KBM-7 (cell line): ENCODE measurements at regions not wholly inside any gene's neighbourhood (a gene's known extent, or its start where the extent isn't known, plus 50 kb on each side); places are given as distances from the start of the nearest gene placed in this dataset.
"Not testable (repeated sequence)": the region's sequence is repeated elsewhere in the genome, so short reads cannot be mapped to it uniquely, and the experiment has no call there.

Source experiments
- DNase-seq: peaks from one replicate; pipeline ENCODE4 v3.0.0-alpha.2; 2015
- in situ Hi-C: fragments of 300-500 bp; cut with MboI; formaldehyde crosslinking; loops from 2 replicates; pipeline ENCODE4 v1.14.3; 2020; ENCODE audit warnings: low sequenced_read_pairs, low pct_unique_long_range_greater_than_20kb, mixed read lengths

- in situ Hi-C loops = no loop called here
- DNase-seq = peak; percentile 68
These were observed 475.2 kb downstream of the HINT1 start for GRCh38 chr5:130689831-130690230.

DNA sequence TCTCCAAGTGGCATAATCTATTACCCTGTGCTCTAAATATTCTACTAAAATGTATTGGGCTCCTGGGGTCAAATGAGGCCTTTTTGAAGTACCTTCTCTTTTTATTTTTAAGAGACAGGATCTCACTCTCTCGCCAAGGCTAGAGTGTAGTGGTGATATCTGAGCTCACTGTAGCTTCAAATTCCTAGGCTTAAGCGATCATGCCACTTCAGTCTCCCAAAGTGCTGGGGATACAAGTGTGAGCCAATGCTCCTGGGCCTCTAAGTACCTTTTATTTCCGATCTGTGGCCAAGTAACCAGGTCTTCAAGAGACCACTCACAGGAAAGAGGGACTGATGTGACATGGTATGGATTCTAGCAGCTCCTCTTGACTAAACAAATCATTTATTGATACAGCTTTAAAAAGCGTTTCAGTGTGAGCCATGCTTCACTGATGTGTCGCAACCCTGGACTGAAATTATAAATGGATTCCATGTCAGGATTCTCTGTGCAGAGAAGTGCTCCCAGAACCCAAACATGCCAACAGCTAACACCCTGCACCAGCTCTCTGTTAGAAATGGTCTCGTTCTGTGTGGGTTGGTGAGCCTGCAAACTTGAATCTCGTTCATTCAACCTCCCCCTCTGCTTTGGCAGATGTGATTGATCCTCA, 477.8 kb downstream of the HINT1 start:
- in situ Hi-C loops = no loop called here
- DNase-seq = no peak

DNA sequence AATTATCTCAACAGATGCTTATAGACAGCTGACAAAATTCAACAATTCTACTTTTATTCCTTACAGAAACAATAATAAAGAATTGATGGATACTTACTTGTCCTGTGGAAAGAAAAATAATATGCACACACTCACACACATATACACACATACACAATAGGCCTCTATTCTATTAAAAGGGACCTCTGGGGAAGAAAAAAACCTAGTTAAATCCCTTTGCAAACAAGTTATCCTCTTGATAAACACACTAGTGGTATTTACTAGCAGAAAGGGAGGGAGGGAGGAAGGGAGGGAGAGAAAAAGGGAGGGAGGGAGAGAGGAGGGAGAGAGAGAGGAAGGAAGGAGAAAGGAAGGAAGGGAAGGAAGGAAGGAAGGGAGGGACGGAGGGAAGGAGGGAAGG, 486.4 kb downstream of the HINT1 start:
- DNase-seq = no peak
- in situ Hi-C loops = no loop called here

DNA sequence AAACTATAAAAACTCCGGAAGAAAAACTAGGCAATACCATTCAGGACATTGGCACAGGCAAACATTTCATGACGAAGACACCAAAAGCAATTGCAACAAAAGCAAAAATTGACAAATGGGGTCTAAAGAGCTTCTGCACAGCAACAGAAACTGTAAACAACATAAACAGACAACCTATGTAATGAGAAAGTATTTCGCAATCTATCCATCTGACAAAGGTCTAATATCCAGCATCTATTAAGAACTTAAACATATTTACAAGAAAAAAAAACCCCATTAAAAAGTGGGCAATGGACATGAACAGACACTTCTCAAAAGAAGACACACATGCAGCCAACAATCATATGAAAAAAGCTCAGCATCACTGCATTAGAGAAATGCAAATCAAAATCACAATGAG, 498.6 kb downstream of the HINT1 start:
- no peak for DNase-seq
- in situ Hi-C loops = no loop called here

DNA sequence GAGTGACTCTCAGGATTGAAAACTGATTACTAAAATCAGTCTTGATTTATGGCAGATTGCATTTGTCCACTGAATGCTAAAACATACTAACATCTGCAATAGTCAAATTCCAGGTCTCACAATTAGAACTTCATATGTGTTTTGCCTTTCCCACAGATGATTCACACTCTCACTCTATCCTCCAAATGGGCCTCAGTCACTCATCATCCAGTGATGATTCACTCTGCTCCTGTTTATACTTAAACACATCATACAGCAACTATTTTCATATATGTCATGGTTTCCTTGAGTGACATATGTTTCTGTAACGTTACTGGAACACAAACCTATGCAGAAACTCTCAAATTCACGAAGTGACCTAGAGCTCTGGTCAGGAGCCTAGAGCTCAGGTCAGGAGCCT, 512.9 kb downstream of the HINT1 start:
- in situ Hi-C loops = no loop called here
- DNase-seq = no peak

DNA sequence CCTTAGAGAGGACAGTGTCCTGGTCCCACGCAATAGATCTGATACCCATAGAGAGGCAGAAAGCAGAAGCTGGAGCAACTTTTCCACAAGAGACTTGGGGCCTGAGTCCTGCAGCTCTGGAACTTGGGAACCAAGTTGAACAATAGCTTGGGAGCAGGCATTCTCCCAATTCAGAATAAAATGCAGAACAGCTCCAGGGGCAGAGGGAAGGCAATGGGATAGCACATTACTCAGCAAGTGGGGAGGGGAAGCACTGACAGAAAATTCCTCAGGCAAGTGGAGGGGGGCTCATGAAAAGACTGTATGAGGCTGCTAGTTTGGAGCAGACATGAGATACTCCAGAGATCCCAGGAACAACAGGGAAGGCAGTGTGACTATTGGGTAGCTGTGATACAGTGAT, 513.6 kb downstream of the HINT1 start:
- in situ Hi-C loops = no loop called here
- DNase-seq = no peak

DNA sequence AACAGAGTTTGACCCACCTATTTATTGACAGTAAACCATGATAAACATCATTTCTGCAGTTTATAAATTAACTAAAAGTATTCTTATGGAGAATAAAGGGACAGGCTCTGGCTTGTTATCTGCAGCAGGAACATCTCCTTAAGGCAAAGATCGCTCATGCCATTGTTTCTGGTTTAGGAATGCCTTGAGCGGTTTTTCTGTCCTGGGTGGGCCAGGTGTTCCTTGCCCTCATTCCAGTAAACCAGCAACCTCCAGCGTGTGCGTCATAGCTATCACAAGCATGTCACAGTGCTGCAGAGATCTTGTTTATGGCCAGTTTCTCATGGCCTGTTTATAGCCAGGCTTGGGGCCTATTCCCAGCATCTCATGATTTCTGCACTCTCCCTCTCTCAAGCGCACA, 521.7 kb downstream of the HINT1 start:
- DNase-seq = no peak
- in situ Hi-C loops = no loop called here

DNA sequence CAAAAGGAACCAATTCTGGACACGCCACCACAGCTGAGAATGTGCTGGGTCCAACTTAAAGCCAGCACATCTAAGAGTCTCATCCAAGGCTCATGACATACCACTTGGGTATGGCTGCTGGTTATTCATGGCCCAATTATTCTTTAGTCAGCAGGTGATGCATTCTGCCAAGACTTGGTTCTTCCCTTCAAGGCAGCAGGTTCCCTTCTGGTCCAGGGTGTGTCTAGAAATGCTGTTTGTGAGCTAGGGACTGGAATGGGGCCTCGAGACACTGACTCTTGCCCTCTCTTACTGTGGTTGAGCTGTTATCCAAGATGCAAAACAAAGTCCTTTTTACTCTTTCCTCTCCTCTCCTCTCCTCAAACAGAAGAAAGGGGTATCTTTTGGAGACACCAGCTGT, 522.6 kb downstream of the HINT1 start:
- no peak for DNase-seq
- in situ Hi-C loops = no loop called here

GRCh38 chr5:130627145-130627544, 537.9 kb downstream of the HINT1 start:
- in situ Hi-C loops = no loop called here
- DNase-seq = no peak

- in situ Hi-C loops = no loop called here
- no peak for DNase-seq
These were observed 540.3 kb downstream of the HINT1 start for GRCh38 chr5:130624805-130625204.

GRCh38 chr5:130616161-130616560, 548.9 kb downstream of the HINT1 start:
- in situ Hi-C loops = no loop called here
- DNase-seq = no peak

DNA sequence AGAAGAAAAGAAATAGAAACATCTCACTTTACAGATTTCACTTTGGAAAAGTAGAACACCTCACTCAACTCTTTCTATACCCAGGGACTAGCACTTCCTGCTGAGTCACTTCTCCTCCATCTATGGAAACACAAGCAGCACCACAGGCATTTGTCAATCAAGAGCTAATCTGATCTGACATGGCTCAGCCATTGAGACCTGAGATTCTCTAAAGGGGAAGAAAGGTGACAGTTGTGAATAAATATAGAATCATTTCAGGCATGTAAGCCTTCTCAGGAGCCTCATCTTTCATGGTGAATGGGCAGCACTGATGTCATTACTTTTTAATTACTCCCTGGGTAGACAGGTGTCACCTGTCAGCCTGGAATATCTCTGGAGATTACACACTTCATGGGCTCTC, 559.8 kb downstream of the HINT1 start:
- in situ Hi-C loops = no loop called here
- peak; percentile 15 for DNase-seq

- in situ Hi-C loops = not testable (repeated sequence)
These were observed 568.4 kb downstream of the HINT1 start for GRCh38 chr5:130596647-130597046.

DNA sequence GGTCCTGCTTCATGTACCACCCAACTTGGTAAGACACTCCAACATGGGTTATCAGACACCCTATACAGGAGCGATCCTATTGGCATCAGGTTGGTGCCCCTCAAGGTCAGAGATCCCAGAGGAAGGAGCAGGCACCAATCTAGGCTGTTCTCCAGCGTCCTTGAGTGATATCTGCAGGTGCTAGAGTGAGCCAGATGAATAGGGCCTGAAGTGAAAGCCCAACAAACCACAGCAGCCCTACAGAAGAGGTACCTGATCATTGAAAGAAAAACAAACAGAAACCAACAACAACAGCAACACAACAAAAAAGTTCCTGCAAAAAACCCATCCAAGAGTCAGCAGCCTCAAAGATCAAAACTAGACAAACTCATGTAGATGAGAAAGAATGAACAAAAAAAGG, 584.8 kb downstream of the HINT1 start:
- no peak for DNase-seq
- in situ Hi-C loops = no loop called here

More at GRCh38 chr5:130596647-130597046, 568.4 kb downstream of the HINT1 start:
- DNase-seq = not testable (repeated sequence)

DNA sequence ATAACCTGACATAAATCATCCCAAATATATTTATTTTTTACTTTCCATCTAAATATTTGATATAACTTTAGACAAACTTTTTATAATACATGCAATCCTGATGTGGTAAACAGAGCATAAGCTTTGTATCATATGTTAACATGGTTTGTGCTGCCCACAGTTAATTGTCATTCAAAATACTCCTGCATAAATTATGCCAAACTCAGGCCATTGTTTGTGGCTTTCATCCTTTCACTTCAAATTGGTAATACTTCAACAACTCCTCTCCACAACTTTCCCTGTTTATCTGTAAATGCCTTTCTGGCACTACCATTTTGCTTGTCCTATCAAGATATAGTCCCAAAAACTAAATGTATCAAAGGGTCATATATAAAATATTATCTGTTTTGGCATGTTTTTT, 586.7 kb downstream of the HINT1 start:
- in situ Hi-C loops = no loop called here
- no peak for DNase-seq

DNA sequence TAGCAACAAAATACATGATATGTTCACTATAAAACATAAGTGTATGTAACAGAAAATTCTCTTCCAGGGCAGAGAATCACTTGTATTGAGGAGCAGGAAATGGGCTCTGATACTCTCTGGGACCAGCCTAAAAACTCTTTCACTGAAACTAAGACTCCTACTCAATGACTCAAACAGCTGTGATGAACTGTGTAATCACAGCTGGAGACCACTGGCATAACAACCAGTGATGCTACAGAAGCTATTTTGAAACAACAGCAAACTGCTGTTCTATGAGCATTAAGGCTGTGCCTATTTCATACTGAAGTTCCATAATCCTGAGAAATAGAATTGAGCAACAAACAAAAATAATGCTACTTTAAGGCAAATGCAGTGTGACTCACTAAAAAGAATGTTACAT, 594.0 kb downstream of the HINT1 start:
- DNase-seq = no peak
- in situ Hi-C loops = no loop called here

DNA sequence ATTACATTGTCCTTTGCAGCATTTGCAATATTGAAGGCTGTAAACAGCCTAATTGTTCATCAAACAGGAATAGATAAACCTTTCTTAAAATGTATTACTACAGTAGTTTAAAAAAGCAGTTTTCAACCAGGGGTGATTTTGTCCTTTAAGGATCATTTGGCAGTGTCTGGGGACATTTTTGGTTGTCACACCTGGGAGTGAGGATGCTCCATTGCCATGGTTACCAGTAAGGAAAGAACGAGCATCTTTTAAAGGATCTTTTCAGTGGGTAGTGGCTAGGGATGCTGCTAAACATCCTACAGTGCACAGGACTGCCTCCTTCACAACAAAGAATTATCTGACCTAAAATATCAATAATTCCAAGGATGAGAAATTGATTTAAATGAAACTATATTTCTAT, 596.3 kb downstream of the HINT1 start:
- in situ Hi-C loops = no loop called here
- no peak for DNase-seq

GRCh38 chr5:130555429-130555828, 609.6 kb downstream of the HINT1 start:
- no peak for DNase-seq
- in situ Hi-C loops = no loop called here

DNA sequence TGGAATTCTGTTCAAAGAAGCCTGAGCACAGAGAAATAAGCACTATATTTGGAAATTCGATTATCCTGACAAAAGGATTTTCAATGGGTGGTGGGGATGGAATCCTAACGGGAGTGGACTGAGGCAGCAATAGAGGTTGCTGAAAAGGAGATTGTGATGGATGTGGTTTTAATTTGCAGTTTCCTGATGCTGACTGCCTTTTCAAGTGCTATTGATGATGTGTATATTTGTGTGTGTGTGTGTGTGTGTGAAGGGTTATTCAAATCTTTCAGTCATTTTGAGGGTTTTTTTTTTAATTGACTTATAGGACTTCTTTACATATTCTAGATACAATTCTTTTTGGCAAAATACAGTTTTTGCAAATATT, 614.5 kb downstream of the HINT1 start:
- in situ Hi-C loops = no loop called here
- no peak for DNase-seq

GRCh38 chr5:130549884-130550561, 615.0 kb downstream of the HINT1 start:
- in situ Hi-C loops = no loop called here

GRCh38 chr5:130546211-130546610, 618.8 kb downstream of the HINT1 start:
- DNase-seq = no peak
- in situ Hi-C loops = no loop called here

More at GRCh38 chr5:130549884-130550561, 615.0 kb downstream of the HINT1 start:
- peak; percentile 17 for DNase-seq
